ENCODE measurements at regions not wholly inside any gene's neighbourhood (a gene's known extent, or its start where the extent isn't known, plus 50 kb on each side); places are given as distances from the start of the nearest gene placed in this dataset.

GRCh38 chr2:203605302-203605701 is 70.2 kb upstream of the RAPH1 start:
- Histone ChIP-seq H3K4me3 (replicated peaks; ENCODE audit: low read depth, low read length) (no peak overlapping the region), H3K36me3 (ENCODE audit: control insufficient read depth, insufficient read depth, low read length) (no peaks in the 10 kb centered on the region), H3K27me3 (replicated peaks; ENCODE audit: control insufficient read depth, insufficient read depth, low read length) (peaks cover 1% of the 10 kb centered on the region; the same call in 1 of the 2 replicates)
- TF ChIP-seq CTCF (IDR thresholded peaks at IDR 0.05; ENCODE audit: insufficient read depth, low read length, poor library complexity, severe bottlenecking): no peak
- DNase-seq (ENCODE audit: extremely low read depth, insufficient read length): no peak

- no peak overlapping the region for H3K4me3 ChIP-seq (replicated peaks; ENCODE audit: low read depth, low read length)
Measured at GRCh38 chr2:203606051-203606450, 71.0 kb upstream of the RAPH1 start.

GRCh38 chr2:203610558-203610957 is 75.5 kb upstream of the RAPH1 start:
- Histone ChIP-seq H3K36me3 (ENCODE audit: control insufficient read depth, insufficient read depth, low read length) (no peaks in the 10 kb centered on the region), H3K27me3 (replicated peaks; ENCODE audit: control insufficient read depth, insufficient read depth, low read length) (no peaks in the 10 kb centered on the region; the same call in 1 of the 2 replicates), H3K4me3 (replicated peaks; ENCODE audit: low read depth, low read length) (no peak overlapping the region)
- DNase-seq (ENCODE audit: extremely low read depth, insufficient read length): no peak
- TF ChIP-seq CTCF (IDR thresholded peaks at IDR 0.05; ENCODE audit: insufficient read depth, low read length, poor library complexity, severe bottlenecking): no peak

More at GRCh38 chr2:203606051-203606450, 71.0 kb upstream of the RAPH1 start:
- DNase-seq (ENCODE audit: extremely low read depth, insufficient read length): no peak
- no peaks in the 10 kb centered on the region for H3K36me3 ChIP-seq (ENCODE audit: control insufficient read depth, insufficient read depth, low read length)
- no peak for TF ChIP-seq CTCF (IDR thresholded peaks at IDR 0.05; ENCODE audit: insufficient read depth, low read length, poor library complexity, severe bottlenecking)
- H3K27me3 ChIP-seq (replicated peaks; ENCODE audit: control insufficient read depth, insufficient read depth, low read length): peaks cover 1% of the 10 kb centered on the region; the same call in 1 of the 2 replicates

GRCh38 chr2:203612246-203612645 is 77.1 kb upstream of the RAPH1 start:
- no peak for TF ChIP-seq CTCF (IDR thresholded peaks at IDR 0.05; ENCODE audit: insufficient read depth, low read length, poor library complexity, severe bottlenecking)
- Histone ChIP-seq H3K36me3 (ENCODE audit: control insufficient read depth, insufficient read depth, low read length) (no peaks in the 10 kb centered on the region), H3K27me3 (replicated peaks; ENCODE audit: control insufficient read depth, insufficient read depth, low read length) (no peaks in the 10 kb centered on the region; the same call in 1 of the 2 replicates), H3K4me3 (replicated peaks; ENCODE audit: low read depth, low read length) (no peak overlapping the region)
- no peak for DNase-seq (ENCODE audit: extremely low read depth, insufficient read length)

GRCh38 chr2:203619267-203619878 is 84.3 kb upstream of the RAPH1 start:
- DNase-seq (ENCODE audit: extremely low read depth, insufficient read length): no peak
- no peak for TF ChIP-seq CTCF (IDR thresholded peaks at IDR 0.05; ENCODE audit: insufficient read depth, low read length, poor library complexity, severe bottlenecking)

More at GRCh38 chr2:203619267-203619878, 84.3 kb upstream of the RAPH1 start:
- no peaks in the 10 kb centered on the region for H3K27me3 ChIP-seq (replicated peaks; ENCODE audit: control insufficient read depth, insufficient read depth, low read length)
- H3K36me3 ChIP-seq (ENCODE audit: control insufficient read depth, insufficient read depth, low read length): no peaks in the 10 kb centered on the region
- H3K4me3 ChIP-seq (replicated peaks; ENCODE audit: low read depth, low read length): no peak overlapping the region

Measured in GM06990 (cell line).